Heart left ventricle (tissue), 13 donors: ENCODE measurements at regions not wholly inside any gene's neighbourhood (a gene's known extent, or its start where the extent isn't known, plus 50 kb on each side); places are given as distances from the start of the nearest gene placed in this dataset.
"Not testable (repeated sequence)": the region's sequence is repeated elsewhere in the genome, so short reads cannot be mapped to it uniquely, and the experiment has no call there.

Experiments
- POLR2A ChIP-seq, 2 donors: fragments of 450-650 bp; IDR thresholded peaks; one replicate each; pipeline ENCODE4 v1.6.1; 2017; ENCODE audit warnings: antibody characterized with exemption in 2 of 2, mild to moderate bottlenecking in 2 of 2, moderate library complexity in 2 of 2
- TF ChIP-seq, protein P1 (sequence below), 12 donors: fragments of 200-600 bp; sonication (generic) in 4 of 12; IDR thresholded peaks; one replicate each; pipeline versions ENCODE4 v1.5.0 to v1.8.0; 2018 to 2022; ENCODE audit warnings: antibody characterized with exemption in 12 of 12, mild to moderate bottlenecking in 5 of 12
- donor health status: ischemic (EF 13 %, LVEDD 7.1; RV severe dilation, severe dysfunction).
- donor health status: DM: no; HTN: yes; CAD: no.
- donor health status: DM: no; HTN: no; CAD: no.
- donor health status: ischemic (EF 25% LVEDD 6.9; RV normal size, moderate dysfunction).
- donor health status: ischemic (EF 25% LVEDD 5.7; RV mildly dilated, moderate dysfunction).
- donor health status: ischemic (EF 35%, LVEDD 5.7; RV mildly dilated, moderate dysfunction).
- donor health status: nonischemic (EF 11% LVEDD 7.7; RV severe dilation, severe dysfunction).
- donor health status: DM: yes; HTN: yes; CAD: no.
- donor health status: PGD.
- donor health status: ischemic (EF 29% LVEDD 5.4; RV normal size, mild dysfunction).
- donor health status: nonischemic (EF 23%, LVEDD 6.1; RV moderate dilation, normal function).

DNA sequence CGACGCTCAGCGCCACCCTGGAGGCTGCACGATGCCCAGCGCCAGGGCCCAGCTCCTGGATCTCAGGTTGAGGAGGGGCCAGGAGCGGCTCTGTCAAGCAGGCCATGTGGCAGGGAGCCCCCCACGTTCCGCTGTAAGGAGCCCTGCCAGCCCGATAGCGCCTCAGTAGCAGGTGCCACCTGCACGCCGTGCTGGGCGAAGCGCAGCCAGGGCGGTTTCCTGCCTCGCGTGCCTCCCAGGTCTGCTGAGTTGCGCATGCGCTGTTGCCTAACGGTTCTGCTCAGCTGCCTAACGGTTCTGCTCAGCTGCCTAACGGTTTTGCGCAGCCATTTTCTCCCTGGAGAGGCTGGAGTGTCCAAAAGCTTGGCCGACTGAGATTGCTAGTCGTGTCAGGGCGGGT is 571.9 kb upstream of the POTED start:
- TF ChIP-seq, protein P1, sequence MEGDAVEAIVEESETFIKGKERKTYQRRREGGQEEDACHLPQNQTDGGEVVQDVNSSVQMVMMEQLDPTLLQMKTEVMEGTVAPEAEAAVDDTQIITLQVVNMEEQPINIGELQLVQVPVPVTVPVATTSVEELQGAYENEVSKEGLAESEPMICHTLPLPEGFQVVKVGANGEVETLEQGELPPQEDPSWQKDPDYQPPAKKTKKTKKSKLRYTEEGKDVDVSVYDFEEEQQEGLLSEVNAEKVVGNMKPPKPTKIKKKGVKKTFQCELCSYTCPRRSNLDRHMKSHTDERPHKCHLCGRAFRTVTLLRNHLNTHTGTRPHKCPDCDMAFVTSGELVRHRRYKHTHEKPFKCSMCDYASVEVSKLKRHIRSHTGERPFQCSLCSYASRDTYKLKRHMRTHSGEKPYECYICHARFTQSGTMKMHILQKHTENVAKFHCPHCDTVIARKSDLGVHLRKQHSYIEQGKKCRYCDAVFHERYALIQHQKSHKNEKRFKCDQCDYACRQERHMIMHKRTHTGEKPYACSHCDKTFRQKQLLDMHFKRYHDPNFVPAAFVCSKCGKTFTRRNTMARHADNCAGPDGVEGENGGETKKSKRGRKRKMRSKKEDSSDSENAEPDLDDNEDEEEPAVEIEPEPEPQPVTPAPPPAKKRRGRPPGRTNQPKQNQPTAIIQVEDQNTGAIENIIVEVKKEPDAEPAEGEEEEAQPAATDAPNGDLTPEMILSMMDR (IDR thresholded peaks at IDR 0.05) = not testable (repeated sequence)
- TF ChIP-seq POLR2A (IDR thresholded peaks at IDR 0.05) = not testable (repeated sequence)
